GM06990 (cell line): ENCODE measurements at regions not wholly inside any gene's neighbourhood (a gene's known extent, or its start where the extent isn't known, plus 50 kb on each side); places are given as distances from the start of the nearest gene placed in this dataset.
A peak's percentile ranks its signal among the peaks of the same experiment; 100 is the strongest.

Experiments
- DNase-seq: peaks from one replicate; pipeline ENCODE4 v3.0.0-alpha.2; 2011; ENCODE audit not compliant: insufficient read length; ENCODE audit errors: extremely low read depth
- H3K27me3 ChIP-seq: replicated peaks from 2 replicates; pipeline ENCODE4 v1.6.0; 2011; ENCODE audit warnings: low read length; ENCODE audit not compliant: control insufficient read depth, insufficient read depth
- H3K36me3 ChIP-seq: 2 replicates; pipeline ENCODE4 v1.5.1; 2011; ENCODE audit warnings: low read length; ENCODE audit not compliant: control insufficient read depth, insufficient read depth
- H3K4me3 ChIP-seq: replicated peaks from 2 replicates; pipeline ENCODE4 v1.5.1; 2011; ENCODE audit warnings: low read depth, mild to moderate bottlenecking, control low read depth, low read length
- CTCF ChIP-seq: IDR thresholded peaks from 2 replicates; pipeline ENCODE4 v1.5.1; 2011; ENCODE audit warnings: low read length, control low read depth, mild to moderate bottlenecking, inconsistent platforms; ENCODE audit not compliant: insufficient read depth, poor library complexity, severe bottlenecking

GRCh38 chr10:78210548-78210947 is 176.9 kb downstream of the RPS24 start:
- Histone ChIP-seq H3K27me3 (no peaks in the 10 kb centered on the region; the same call in 1 of the 2 replicates), H3K36me3 (no peaks in the 10 kb centered on the region), H3K4me3 (no peak overlapping the region)
- no peak for TF ChIP-seq CTCF
- no peak for DNase-seq

GRCh38 chr10:78210976-78211375 is 177.3 kb downstream of the RPS24 start:
- Histone ChIP-seq H3K4me3 (no peak overlapping the region), H3K27me3 (peaks cover under 1% of the 10 kb centered on the region; the same call in 1 of the 2 replicates), H3K36me3 (no peaks in the 10 kb centered on the region)
- TF ChIP-seq CTCF = no peak
- no peak for DNase-seq

- no peaks in the 10 kb centered on the region for H3K36me3 ChIP-seq
- no peak overlapping the region for H3K4me3 ChIP-seq
- H3K27me3 ChIP-seq = peaks cover 1% of the 10 kb centered on the region; the same call in 1 of the 2 replicates
- TF ChIP-seq CTCF = peak; percentile 44
- DNase-seq = no peak
These were observed 177.9 kb downstream of the RPS24 start for GRCh38 chr10:78211561-78212051.

- Histone ChIP-seq H3K4me3 (no peak overlapping the region), H3K36me3 (no peaks in the 10 kb centered on the region), H3K27me3 (peaks cover 1% of the 10 kb centered on the region; the same call in 1 of the 2 replicates)
- no peak for DNase-seq
- TF ChIP-seq CTCF = no peak
These were observed 178.6 kb downstream of the RPS24 start for GRCh38 chr10:78212060-78212785.

GRCh38 chr10:78212786-78213175 is 179.1 kb downstream of the RPS24 start:
- Histone ChIP-seq H3K27me3 (peaks cover 1% of the 10 kb centered on the region; the same call in 1 of the 2 replicates), H3K4me3 (no peak overlapping the region), H3K36me3 (no peaks in the 10 kb centered on the region)
- no peak for DNase-seq
- no peak for TF ChIP-seq CTCF
